ENCODE measurements at regions not wholly inside any gene's neighbourhood (a gene's known extent, or its start where the extent isn't known, plus 50 kb on each side); places are given as distances from the start of the nearest gene placed in this dataset.

- TF ChIP-seq, protein P1, sequence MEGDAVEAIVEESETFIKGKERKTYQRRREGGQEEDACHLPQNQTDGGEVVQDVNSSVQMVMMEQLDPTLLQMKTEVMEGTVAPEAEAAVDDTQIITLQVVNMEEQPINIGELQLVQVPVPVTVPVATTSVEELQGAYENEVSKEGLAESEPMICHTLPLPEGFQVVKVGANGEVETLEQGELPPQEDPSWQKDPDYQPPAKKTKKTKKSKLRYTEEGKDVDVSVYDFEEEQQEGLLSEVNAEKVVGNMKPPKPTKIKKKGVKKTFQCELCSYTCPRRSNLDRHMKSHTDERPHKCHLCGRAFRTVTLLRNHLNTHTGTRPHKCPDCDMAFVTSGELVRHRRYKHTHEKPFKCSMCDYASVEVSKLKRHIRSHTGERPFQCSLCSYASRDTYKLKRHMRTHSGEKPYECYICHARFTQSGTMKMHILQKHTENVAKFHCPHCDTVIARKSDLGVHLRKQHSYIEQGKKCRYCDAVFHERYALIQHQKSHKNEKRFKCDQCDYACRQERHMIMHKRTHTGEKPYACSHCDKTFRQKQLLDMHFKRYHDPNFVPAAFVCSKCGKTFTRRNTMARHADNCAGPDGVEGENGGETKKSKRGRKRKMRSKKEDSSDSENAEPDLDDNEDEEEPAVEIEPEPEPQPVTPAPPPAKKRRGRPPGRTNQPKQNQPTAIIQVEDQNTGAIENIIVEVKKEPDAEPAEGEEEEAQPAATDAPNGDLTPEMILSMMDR (IDR thresholded peaks at IDR 0.05), result no peak
- TF ChIP-seq POLR2A (IDR thresholded peaks at IDR 0.05), result no peak
Measured at GRCh38 chrY:7957773-7958172, 1046.2 kb upstream of the AMELY start.
